GM19025 (cell line): ENCODE measurements at regions not wholly inside any gene's neighbourhood (a gene's known extent, or its start where the extent isn't known, plus 50 kb on each side); places are given as distances from the start of the nearest gene placed in this dataset.

Experiments used
- ATAC-seq: cut with Tn5 transposase; IDR thresholded peaks from one replicate; pipeline ENCODE4 v1.9.1; 2021; ENCODE audit warnings: mild to moderate bottlenecking, low read depth, moderate library complexity; ENCODE audit not compliant: unreplicated experiment

- no peak for ATAC-seq
Observed at GRCh38 chr7:68429411-68430117, 1168.7 kb upstream of the AUTS2 start.

- ATAC-seq: no peak
Observed at GRCh38 chr7:68432585-68432984, 1165.7 kb upstream of the AUTS2 start.

- ATAC-seq: no peak
Observed at GRCh38 chr7:68433462-68434070, 1164.7 kb upstream of the AUTS2 start.

DNA sequence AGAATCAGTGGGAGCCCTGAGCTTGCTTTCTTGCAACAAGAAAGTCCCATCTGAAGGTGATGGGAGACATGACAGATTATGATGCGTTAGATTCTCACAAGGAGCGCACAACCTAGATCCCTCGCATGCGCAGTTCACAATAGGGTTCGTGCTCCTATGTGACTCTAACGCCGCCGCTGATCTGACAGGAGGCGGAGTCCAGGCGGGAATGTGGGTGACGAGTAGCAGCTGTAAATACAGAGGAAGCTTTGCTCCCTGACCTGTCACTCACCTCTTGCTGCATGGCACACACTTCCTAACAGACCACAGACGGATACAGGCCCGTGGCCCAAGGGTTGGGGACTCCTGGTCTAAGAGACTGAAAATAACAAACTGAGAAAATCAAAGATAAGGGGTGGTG lies 1163.4 kb upstream of the AUTS2 start:
- no peak for ATAC-seq

DNA sequence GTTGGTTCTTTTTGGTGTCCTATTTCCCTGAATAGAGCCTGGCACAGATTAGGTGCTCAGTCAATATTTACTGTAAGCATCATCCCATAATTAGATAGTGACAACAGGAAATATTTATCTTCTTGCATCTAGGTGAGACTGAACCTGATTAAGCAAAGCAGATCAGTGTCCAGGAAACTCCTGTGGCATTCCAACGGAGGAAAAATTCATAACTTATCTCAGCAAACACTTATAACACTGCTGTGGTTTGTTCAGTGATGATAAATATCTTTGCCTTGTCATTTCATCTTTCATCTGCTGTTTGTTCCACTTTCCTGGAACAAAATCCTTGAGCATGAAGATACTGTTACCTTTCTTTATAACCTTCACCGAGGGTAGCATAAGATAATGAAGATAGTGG lies 1160.3 kb upstream of the AUTS2 start:
- ATAC-seq: no peak

- no peak for ATAC-seq
Observed at GRCh38 chr7:68438811-68439210, 1159.5 kb upstream of the AUTS2 start.

DNA sequence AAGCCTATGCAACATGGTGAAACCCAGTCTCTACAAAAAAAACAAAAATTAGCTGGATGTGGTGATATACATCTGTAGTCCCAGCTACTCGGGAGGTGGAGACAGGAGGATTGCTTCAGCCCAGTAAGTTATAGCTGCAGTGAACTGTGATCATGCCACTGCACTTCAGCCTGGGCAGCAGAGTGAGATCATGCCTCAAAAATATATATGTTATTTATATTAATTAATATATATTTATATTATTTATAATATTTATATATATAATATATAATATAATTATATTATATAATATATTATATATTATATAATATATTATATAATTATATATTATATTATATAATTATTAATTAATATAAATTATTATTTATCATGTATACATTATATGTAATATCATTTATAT lies 1158.4 kb upstream of the AUTS2 start:
- no peak for ATAC-seq

GRCh38 chr7:68440866-68441265 lies 1157.4 kb upstream of the AUTS2 start:
- no peak for ATAC-seq

DNA sequence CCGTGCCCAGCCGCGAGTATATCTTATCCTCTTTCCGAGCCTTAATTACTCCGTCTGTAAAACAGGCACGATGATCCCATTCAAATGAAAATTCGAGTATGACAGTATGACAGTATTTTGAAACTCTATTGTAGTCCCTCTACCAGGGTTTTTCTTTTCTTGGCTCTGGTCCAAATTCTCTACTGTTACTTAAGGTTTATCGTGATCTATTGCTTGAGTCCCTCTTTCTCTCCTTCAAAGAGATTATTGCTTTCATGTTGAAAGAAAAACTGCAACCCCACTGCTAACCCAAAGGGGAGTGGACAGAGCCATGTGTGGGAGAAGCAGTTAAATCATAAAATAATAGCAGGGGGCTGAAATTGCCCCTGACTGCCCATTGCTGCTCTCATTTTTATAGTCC lies 1156.6 kb upstream of the AUTS2 start:
- ATAC-seq: no peak

GRCh38 chr7:68442931-68443631 lies 1155.2 kb upstream of the AUTS2 start:
- no peak for ATAC-seq

GRCh38 chr7:68444042-68444441 lies 1154.2 kb upstream of the AUTS2 start:
- ATAC-seq: no peak

DNA sequence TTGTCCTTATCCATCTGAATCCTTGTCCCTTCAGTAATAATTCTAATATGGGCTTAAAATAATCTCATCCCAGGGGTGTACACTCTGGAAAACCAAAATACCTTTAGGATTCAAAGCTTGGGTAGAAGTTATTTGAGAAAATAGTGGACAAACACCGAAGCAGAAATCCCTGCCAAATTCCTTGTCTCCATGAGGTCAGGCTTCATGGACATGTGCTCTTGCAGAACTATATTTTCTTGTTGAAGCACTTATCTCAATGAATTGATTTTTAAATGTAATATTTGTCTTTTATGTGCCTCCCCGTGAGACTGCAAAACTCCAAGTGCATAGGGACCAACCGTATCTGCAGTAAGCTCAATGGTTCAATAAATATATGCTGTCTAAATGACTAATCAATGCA lies 1153.3 kb upstream of the AUTS2 start:
- ATAC-seq: no peak

GRCh38 chr7:68446183-68446582 lies 1152.1 kb upstream of the AUTS2 start:
- no peak for ATAC-seq

- ATAC-seq: no peak
Observed at GRCh38 chr7:68449099-68449498, 1149.2 kb upstream of the AUTS2 start.

GRCh38 chr7:68449816-68450215 lies 1148.5 kb upstream of the AUTS2 start:
- no peak for ATAC-seq

GRCh38 chr7:68454931-68455330 lies 1143.3 kb upstream of the AUTS2 start:
- no peak for ATAC-seq

- no peak for ATAC-seq
Observed at GRCh38 chr7:68456469-68456868, 1141.8 kb upstream of the AUTS2 start.

DNA sequence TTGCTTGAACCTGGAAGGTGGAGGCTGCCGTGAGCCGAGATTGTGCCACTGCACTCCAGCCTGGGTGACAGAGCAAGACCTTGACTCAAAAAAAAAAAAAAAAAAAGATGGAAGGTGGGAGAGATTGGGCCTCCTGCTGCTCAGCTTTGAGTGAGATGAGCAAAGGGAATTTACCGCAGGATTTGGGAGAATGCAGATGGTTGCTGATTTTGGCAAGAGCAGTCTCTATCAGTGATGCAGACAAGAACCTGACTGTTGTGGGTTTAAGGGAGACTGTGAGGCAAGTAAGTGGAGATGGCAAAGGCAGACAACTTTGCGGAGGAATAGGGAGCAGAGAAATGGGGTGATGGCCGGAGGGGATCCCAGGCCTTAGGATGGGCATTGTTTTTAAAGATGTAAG lies 1140.8 kb upstream of the AUTS2 start:
- ATAC-seq: no peak

- ATAC-seq: no peak
Observed at GRCh38 chr7:68458010-68458908, 1140.0 kb upstream of the AUTS2 start.

- ATAC-seq: no peak
Observed at GRCh38 chr7:68461430-68461829, 1136.8 kb upstream of the AUTS2 start.
